PFSK-1 (cell line): ENCODE measurements at regions not wholly inside any gene's neighbourhood (a gene's known extent, or its start where the extent isn't known, plus 50 kb on each side); places are given as distances from the start of the nearest gene placed in this dataset.

Experiments used
- FOXP2 ChIP-seq: optimal IDR thresholded peaks from 2 replicates; pipeline ENCODE3; 2011; ENCODE audit warnings: borderline replicate concordance, control low read depth, inconsistent platforms; ENCODE audit not compliant: insufficient read depth; ENCODE audit errors: extremely low read length, extremely low read depth
- POLR2AphosphoS5 ChIP-seq: IDR thresholded peaks from 2 replicates; pipeline ENCODE4 v1.6.1; 2012; ENCODE audit warnings: low read depth, mild to moderate bottlenecking, control low read depth, low read length, moderate library complexity
- REST ChIP-seq, 2 experiments: IDR thresholded peaks; 2 replicates each; pipeline versions ENCODE4 v1.6.1 to v1.8.0; 2011 to 2012; ENCODE audit warnings: low read depth in 2 of 2, low read length in 2 of 2, control low read depth in 1 of 2, inconsistent platforms in 1 of 2, mild to moderate bottlenecking in 1 of 2, moderate library complexity in 1 of 2; ENCODE audit not compliant: insufficient read depth in 1 of 2
- SIN3A ChIP-seq: IDR thresholded peaks from 2 replicates; pipeline ENCODE4 v1.6.1; 2012; ENCODE audit warnings: mild to moderate bottlenecking, low read length, moderate library complexity, borderline replicate concordance; ENCODE audit not compliant: insufficient read depth
- TAF1 ChIP-seq: IDR thresholded peaks from 2 replicates; pipeline ENCODE4 v1.6.1; 2012; ENCODE audit warnings: low read length, control low read depth, borderline replicate concordance; ENCODE audit not compliant: insufficient read depth

GRCh38 chr7:131800531-131800930 lies 244.1 kb upstream of the PODXL start:
- TF ChIP-seq SIN3A (no peak), POLR2AphosphoS5 (no peak), TAF1 (no peak), REST (IDR thresholded peaks at IDR 0.05; ENCODE audit: insufficient read depth in 1 of 2, low read depth in 2 of 2, low read length in 2 of 2) (no peak), FOXP2 (no peak)
